Suprapubic skin (tissue), 4 donors: ENCODE measurements at regions not wholly inside any gene's neighbourhood (a gene's known extent, or its start where the extent isn't known, plus 50 kb on each side); places are given as distances from the start of the nearest gene placed in this dataset.

Experiments used
- EP300 ChIP-seq: sonication (generic); formaldehyde crosslinking; IDR thresholded peaks from one replicate; pipeline ENCODE4 v1.6.1; 2017; ENCODE audit warnings: antibody characterized with exemption
- POLR2A ChIP-seq, 2 donors: fragments of 450-650 bp; IDR thresholded peaks; one replicate each; pipeline ENCODE4 v1.6.1; 2017; ENCODE audit warnings: antibody characterized with exemption in 2 of 2, mild to moderate bottlenecking in 2 of 2, moderate library complexity in 2 of 2
- POLR2AphosphoS5 ChIP-seq, 3 donors: sonication (generic); formaldehyde crosslinking; IDR thresholded peaks; one replicate each; pipeline ENCODE4 v1.6.1; 2017; ENCODE audit warnings: antibody characterized with exemption in 3 of 3
- TF ChIP-seq, protein P1 (sequence below), 2 donors: fragments of 200-600 bp in 1 of 2; fragments of 450-650 bp in 1 of 2; sonication (generic) in 1 of 2; IDR thresholded peaks; one replicate each; pipeline ENCODE4 v1.5.1; 2016 to 2019; ENCODE audit warnings: antibody characterized with exemption in 2 of 2, mild to moderate bottlenecking in 1 of 2, moderate library complexity in 1 of 2

DNA sequence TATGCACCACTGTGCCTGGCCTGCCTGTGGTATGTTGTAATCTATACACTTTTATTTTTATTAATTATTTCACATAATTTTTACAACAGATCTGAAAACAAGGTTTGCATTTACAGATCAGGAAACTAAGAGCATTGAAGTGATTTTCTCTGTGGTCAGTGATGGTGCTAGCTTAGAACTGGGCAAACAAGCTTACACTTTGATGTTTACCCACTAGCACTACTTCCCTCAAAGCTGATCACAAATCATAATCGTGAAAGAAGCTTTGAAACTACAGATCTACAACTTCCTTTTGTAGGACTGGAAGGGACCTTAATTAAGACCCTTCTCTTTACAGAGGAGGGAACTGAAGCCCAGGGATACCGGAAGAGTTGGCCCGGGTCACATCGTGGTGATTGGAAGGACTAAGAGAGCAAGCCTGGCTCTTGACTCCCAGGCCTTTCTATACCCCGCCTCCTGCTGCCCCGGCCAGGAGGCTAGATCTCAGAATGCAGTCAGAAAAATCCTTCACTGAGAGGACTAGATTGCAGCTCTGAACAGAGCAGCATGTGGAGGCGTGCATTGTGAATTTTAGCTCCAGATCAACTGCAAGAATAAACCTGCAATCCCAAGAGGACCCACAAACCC is 93.7 kb upstream of the ZNF827 start:
- TF ChIP-seq, protein P1, sequence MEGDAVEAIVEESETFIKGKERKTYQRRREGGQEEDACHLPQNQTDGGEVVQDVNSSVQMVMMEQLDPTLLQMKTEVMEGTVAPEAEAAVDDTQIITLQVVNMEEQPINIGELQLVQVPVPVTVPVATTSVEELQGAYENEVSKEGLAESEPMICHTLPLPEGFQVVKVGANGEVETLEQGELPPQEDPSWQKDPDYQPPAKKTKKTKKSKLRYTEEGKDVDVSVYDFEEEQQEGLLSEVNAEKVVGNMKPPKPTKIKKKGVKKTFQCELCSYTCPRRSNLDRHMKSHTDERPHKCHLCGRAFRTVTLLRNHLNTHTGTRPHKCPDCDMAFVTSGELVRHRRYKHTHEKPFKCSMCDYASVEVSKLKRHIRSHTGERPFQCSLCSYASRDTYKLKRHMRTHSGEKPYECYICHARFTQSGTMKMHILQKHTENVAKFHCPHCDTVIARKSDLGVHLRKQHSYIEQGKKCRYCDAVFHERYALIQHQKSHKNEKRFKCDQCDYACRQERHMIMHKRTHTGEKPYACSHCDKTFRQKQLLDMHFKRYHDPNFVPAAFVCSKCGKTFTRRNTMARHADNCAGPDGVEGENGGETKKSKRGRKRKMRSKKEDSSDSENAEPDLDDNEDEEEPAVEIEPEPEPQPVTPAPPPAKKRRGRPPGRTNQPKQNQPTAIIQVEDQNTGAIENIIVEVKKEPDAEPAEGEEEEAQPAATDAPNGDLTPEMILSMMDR (IDR thresholded peaks at IDR 0.05), result no peak
- TF ChIP-seq POLR2AphosphoS5 (IDR thresholded peaks at IDR 0.05), result no peak
- no peak for TF ChIP-seq EP300
- no peak for TF ChIP-seq POLR2A (IDR thresholded peaks at IDR 0.05)
